IgD-negative memory B cell (primary cell): ENCODE measurements at regions not wholly inside any gene's neighbourhood (a gene's known extent, or its start where the extent isn't known, plus 50 kb on each side); places are given as distances from the start of the nearest gene placed in this dataset.
A peak's percentile ranks its signal among the peaks of the same experiment; 100 is the strongest.

Experiments used
- H3K27ac Mint-ChIP-seq, 3 donors: one replicate each; pipeline ENCODE4 v1.8.0; 2020 to 2022; ENCODE audit warnings: mild to moderate bottlenecking in 3 of 3, mixed read lengths in 3 of 3, moderate library complexity in 1 of 3
- H3K27me3 Mint-ChIP-seq: one replicate; pipeline ENCODE4 v1.8.0; 2021; ENCODE audit warnings: mixed read lengths
- H3K36me3 Mint-ChIP-seq: one replicate; pipeline ENCODE4 v1.8.0; 2020; ENCODE audit warnings: mild to moderate bottlenecking, mixed read lengths
- H3K4me1 Mint-ChIP-seq, 3 donors: one replicate each; pipeline ENCODE4 v1.8.0; 2020 to 2022; ENCODE audit warnings: mixed read lengths in 3 of 3, mild to moderate bottlenecking in 1 of 3
- H3K4me3 Mint-ChIP-seq, 4 donors: one replicate each; pipeline ENCODE4 v1.8.0; 2020 to 2022; ENCODE audit warnings: mild to moderate bottlenecking in 4 of 4, mixed read lengths in 4 of 4, moderate library complexity in 3 of 4
- H3K9me3 Mint-ChIP-seq, 3 donors: one replicate each; pipeline ENCODE4 v1.8.0; 2020 to 2021; ENCODE audit warnings: mixed read lengths in 3 of 3, mild to moderate bottlenecking in 1 of 3

GRCh38 chr4:175499735-175500352 lies 312.2 kb downstream of the GPM6A start:
- no peaks in the 10 kb centered on the region for H3K4me1 Mint-ChIP-seq
- no peak overlapping the region for H3K27ac Mint-ChIP-seq
- H3K27me3 Mint-ChIP-seq = no peaks in the 10 kb centered on the region
- H3K4me3 Mint-ChIP-seq = peak overlapping the region in 1 of 4 donors; percentile 66
- peaks cover 3 to 13% (median 4%) of the 10 kb centered on the region in 3 donors for H3K9me3 Mint-ChIP-seq
- no peaks in the 10 kb centered on the region for H3K36me3 Mint-ChIP-seq

DNA sequence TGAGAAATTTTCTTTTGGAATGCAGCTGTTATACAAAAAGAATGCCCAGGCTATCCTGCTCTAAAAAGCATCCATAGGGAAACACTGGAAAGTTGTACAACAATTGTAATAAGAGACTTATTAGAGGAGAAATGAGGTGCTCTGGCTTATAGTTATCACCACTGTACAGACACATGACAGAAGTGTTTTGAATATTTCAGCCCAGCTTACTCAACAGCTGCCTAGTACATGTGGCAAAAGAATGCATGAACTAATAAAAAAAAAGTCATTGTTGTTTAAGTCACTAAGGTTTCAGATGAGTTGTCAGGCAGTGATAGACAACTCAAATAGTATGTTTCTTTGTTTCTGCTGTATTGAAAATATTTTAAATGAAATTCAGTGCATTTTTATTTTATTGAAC lies 307.7 kb downstream of the GPM6A start:
- H3K9me3 Mint-ChIP-seq = peaks cover 0 to 14% (median 3%) of the 10 kb centered on the region in 3 donors

DNA sequence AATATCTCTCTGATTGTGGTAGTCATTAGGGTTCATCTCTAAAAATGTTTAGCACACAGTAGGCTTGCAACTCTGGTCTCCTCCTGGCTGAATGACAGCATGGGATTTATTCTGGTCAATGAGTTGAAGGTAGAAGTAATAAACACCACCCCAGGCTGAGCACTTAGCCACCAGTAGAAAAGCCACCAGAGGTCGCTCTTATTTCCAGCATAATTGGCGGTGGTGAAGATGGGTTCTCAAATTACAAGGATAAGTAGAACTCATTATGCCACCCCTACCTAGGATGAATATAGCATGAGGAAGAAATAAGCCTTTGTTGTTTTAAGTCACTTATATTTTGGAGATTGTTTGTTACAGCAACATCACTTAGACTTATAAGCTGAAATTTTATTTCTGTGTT lies 302.7 kb downstream of the GPM6A start:
- H3K4me1 Mint-ChIP-seq = no peaks in the 10 kb centered on the region
- no peaks in the 10 kb centered on the region for H3K27me3 Mint-ChIP-seq
- H3K4me3 Mint-ChIP-seq = no peak overlapping the region
- H3K36me3 Mint-ChIP-seq = no peaks in the 10 kb centered on the region
- H3K27ac Mint-ChIP-seq = no peak overlapping the region
- H3K9me3 Mint-ChIP-seq = peaks cover 0 to 4% (median 0%) of the 10 kb centered on the region in 3 donors

More for the DNA sequence above, 307.7 kb downstream of the GPM6A start:
- Mint-ChIP-seq H3K4me1 (no peaks in the 10 kb centered on the region), H3K4me3 (no peak overlapping the region), H3K36me3 (no peaks in the 10 kb centered on the region), H3K27ac (no peak overlapping the region), H3K27me3 (no peaks in the 10 kb centered on the region)

DNA sequence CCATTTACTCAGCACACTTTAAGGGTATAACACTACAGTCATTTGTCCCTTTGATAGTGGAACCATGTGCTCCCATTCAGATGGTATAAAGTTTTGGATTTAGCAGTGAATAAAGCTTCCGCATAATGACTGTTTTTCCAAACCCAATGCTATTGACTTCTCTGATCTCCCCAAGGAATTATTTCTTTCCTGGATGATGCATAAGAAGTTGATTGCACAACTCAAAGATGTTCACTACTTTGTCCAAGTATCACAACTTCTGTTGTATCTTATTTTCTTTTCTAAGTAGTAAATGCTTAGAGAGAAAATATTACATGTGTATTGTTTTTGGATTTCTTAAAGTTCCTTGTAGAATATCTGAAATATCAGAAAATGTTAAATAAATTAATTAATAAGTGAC lies 300.2 kb downstream of the GPM6A start:
- Mint-ChIP-seq H3K4me3 (no peak overlapping the region), H3K27ac (no peak overlapping the region), H3K27me3 (no peaks in the 10 kb centered on the region), H3K4me1 (no peaks in the 10 kb centered on the region), H3K36me3 (no peaks in the 10 kb centered on the region), H3K9me3 (peaks cover 0 to 4% (median 2%) of the 10 kb centered on the region in 3 donors)

DNA sequence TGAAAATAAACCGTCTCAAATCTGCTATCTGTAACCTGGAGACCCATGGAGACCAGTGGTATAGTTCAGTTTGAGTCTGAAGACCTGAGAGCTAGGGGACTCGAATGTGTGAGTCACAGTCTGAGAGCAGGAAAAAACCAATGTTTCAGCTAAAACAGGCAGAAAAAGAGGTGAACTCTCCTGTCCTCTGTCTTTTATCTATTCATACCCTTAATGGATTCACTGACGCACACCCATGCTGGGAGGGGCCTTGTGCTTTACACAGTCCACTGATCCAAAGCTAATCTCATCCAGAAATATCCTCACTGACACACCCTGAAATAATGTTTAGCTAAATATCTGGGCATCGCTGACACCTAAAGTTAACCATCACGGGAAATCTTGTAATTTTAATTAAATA lies 297.9 kb downstream of the GPM6A start:
- no peak overlapping the region for H3K27ac Mint-ChIP-seq
- no peaks in the 10 kb centered on the region for H3K36me3 Mint-ChIP-seq
- H3K9me3 Mint-ChIP-seq = peaks cover 0 to 2% (median 0%) of the 10 kb centered on the region in 3 donors
- no peak overlapping the region for H3K4me3 Mint-ChIP-seq
- H3K27me3 Mint-ChIP-seq = no peaks in the 10 kb centered on the region
- no peaks in the 10 kb centered on the region for H3K4me1 Mint-ChIP-seq

DNA sequence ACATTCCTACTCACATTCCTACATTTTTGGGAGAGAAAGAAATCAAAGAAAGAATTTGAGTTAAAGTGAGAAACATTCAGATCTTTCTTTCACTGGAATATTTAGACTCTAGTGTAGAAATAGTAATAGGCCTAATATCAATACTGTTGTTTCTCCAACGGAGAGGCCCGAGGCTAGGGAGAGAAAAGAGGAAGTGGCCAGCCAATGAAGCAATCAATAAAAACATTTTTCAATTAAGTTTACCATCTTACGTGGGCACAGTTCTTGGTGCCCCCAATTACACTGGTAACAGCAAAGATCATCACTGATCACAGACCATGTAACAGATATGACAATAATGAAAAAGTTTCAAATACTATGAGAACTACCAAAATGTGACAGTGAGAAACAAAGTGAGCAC lies 281.4 kb downstream of the GPM6A start:
- H3K27ac Mint-ChIP-seq = peak overlapping the region in 1 of 3 donors; percentile 88
- H3K9me3 Mint-ChIP-seq = peaks cover 4 to 26% (median 4%) of the 10 kb centered on the region in 3 donors
- H3K36me3 Mint-ChIP-seq = peaks cover 1% of the 10 kb centered on the region
- H3K4me1 Mint-ChIP-seq = peaks cover 0 to 2% (median 0%) of the 10 kb centered on the region in 3 donors
- no peak overlapping the region for H3K4me3 Mint-ChIP-seq
- no peaks in the 10 kb centered on the region for H3K27me3 Mint-ChIP-seq

- H3K4me1 Mint-ChIP-seq = peaks cover 0 to 2% (median 0%) of the 10 kb centered on the region in 3 donors
- no peak overlapping the region for H3K4me3 Mint-ChIP-seq
- H3K27ac Mint-ChIP-seq = no peak overlapping the region
- H3K36me3 Mint-ChIP-seq = peaks cover 1% of the 10 kb centered on the region
- peaks cover 2 to 23% (median 4%) of the 10 kb centered on the region in 3 donors for H3K9me3 Mint-ChIP-seq
- no peaks in the 10 kb centered on the region for H3K27me3 Mint-ChIP-seq
Observed at GRCh38 chr4:175531405-175532091, 280.5 kb downstream of the GPM6A start.

- H3K4me3 Mint-ChIP-seq = no peak overlapping the region
Observed at GRCh38 chr4:175536852-175537453, 275.1 kb downstream of the GPM6A start.

GRCh38 chr4:175539498-175539897 lies 272.6 kb downstream of the GPM6A start:
- H3K4me1 Mint-ChIP-seq = peaks cover 0 to 5% (median 2%) of the 10 kb centered on the region in 3 donors
- peaks cover under 1% of the 10 kb centered on the region for H3K36me3 Mint-ChIP-seq
- no peak overlapping the region for H3K27ac Mint-ChIP-seq
- H3K27me3 Mint-ChIP-seq = peaks cover 1% of the 10 kb centered on the region
- H3K9me3 Mint-ChIP-seq = peaks cover under 1 to 2% (median 2%) of the 10 kb centered on the region in 3 donors
- H3K4me3 Mint-ChIP-seq = no peak overlapping the region

More at GRCh38 chr4:175536852-175537453, 275.1 kb downstream of the GPM6A start:
- H3K4me1 Mint-ChIP-seq = peaks cover 0 to 5% (median 2%) of the 10 kb centered on the region in 3 donors
- peaks cover 2 to 7% (median 3%) of the 10 kb centered on the region in 3 donors for H3K9me3 Mint-ChIP-seq
- H3K27me3 Mint-ChIP-seq = peaks cover 1% of the 10 kb centered on the region
- peaks cover 1% of the 10 kb centered on the region for H3K36me3 Mint-ChIP-seq
- no peak overlapping the region for H3K27ac Mint-ChIP-seq

GRCh38 chr4:175540151-175540550 lies 271.9 kb downstream of the GPM6A start:
- Mint-ChIP-seq H3K9me3 (peaks cover 0 to 2% (median 0%) of the 10 kb centered on the region in 3 donors), H3K4me3 (no peak overlapping the region), H3K4me1 (peaks cover 0 to 5% (median 2%) of the 10 kb centered on the region in 3 donors), H3K27ac (no peak overlapping the region), H3K36me3 (no peaks in the 10 kb centered on the region), H3K27me3 (peaks cover 1% of the 10 kb centered on the region)

- Mint-ChIP-seq H3K4me1 (peaks cover 0 to 5% (median 2%) of the 10 kb centered on the region in 3 donors), H3K27ac (no peak overlapping the region), H3K27me3 (peaks cover 1% of the 10 kb centered on the region), H3K4me3 (no peak overlapping the region), H3K9me3 (peaks cover 0 to 2% (median 0%) of the 10 kb centered on the region in 3 donors), H3K36me3 (no peaks in the 10 kb centered on the region)
Observed at GRCh38 chr4:175540732-175541131, 271.3 kb downstream of the GPM6A start.

DNA sequence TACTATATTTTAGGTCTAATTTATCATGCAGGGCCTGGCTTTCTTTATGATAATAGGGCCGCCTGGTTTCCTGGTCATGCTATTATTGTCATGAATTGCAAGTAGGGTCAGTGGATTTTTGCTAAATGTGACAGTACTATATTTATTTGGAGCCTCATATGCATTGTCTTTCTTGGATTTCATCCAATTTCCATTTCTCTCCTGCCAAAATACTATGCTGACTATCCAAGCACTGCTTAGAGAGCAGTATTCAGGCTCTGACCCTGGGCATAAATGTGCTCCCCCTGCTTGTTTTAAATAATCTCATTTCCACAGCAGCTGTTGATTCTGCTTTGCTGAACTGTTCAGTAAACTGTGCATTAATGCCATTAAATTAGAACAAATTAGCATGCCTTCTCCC lies 269.3 kb downstream of the GPM6A start:
- H3K36me3 Mint-ChIP-seq = no peaks in the 10 kb centered on the region
- H3K4me3 Mint-ChIP-seq = no peak overlapping the region

GRCh38 chr4:175559126-175559525 lies 252.9 kb downstream of the GPM6A start:
- H3K27me3 Mint-ChIP-seq = no peaks in the 10 kb centered on the region
- no peak overlapping the region for H3K27ac Mint-ChIP-seq
- no peaks in the 10 kb centered on the region for H3K9me3 Mint-ChIP-seq
- H3K4me1 Mint-ChIP-seq = peaks cover 0 to 2% (median 2%) of the 10 kb centered on the region in 3 donors
- H3K4me3 Mint-ChIP-seq = peak overlapping the region in 1 of 4 donors; percentile 18
- no peaks in the 10 kb centered on the region for H3K36me3 Mint-ChIP-seq

More for the DNA sequence above, 269.3 kb downstream of the GPM6A start:
- Mint-ChIP-seq H3K27ac (no peak overlapping the region), H3K27me3 (peaks cover 3% of the 10 kb centered on the region), H3K4me1 (no peaks in the 10 kb centered on the region), H3K9me3 (peaks cover 0 to 2% (median 0%) of the 10 kb centered on the region in 3 donors)

DNA sequence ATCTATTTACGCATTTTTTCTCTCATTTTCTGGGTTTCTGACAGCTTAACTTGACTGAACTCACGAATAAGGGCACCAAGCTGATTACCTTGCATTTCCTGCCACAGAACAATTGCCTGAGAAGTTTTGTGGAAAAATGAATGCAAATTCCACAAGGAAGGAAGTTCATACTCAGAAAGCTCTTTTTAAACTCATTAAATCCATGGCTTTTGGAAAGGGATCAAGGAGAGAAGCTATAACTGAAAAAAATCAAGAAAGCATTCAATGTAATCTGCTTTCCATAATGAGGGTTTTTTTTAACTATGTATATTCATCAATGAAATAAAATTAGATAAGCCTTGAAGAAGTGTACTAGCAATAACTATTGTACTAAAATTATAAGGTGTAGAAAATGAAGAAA lies 252.5 kb downstream of the GPM6A start:
- H3K4me1 Mint-ChIP-seq = peaks cover 0 to 4% (median 4%) of the 10 kb centered on the region in 3 donors
- H3K27ac Mint-ChIP-seq = no peak overlapping the region
- H3K4me3 Mint-ChIP-seq = peak overlapping the region in 1 of 4 donors; percentile 18
- no peaks in the 10 kb centered on the region for H3K36me3 Mint-ChIP-seq
- H3K27me3 Mint-ChIP-seq = no peaks in the 10 kb centered on the region
- no peaks in the 10 kb centered on the region for H3K9me3 Mint-ChIP-seq

DNA sequence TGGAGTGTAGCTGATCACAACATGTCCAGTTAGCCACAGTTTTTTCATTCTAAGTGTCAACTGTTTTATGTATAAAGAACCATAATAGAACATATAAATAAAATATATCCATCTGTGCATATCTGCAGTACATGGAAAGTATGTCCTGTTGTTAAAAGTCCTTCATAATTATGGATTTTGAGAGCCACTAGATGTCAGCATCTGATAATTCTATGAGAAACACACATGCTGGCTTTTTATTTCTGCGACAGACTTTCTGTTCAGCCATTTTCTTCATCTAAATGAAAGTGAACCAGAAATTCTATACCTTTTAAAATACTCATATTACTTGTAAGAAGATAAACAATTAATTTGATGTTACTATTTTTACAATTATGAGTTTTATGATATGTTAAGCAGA lies 251.5 kb downstream of the GPM6A start:
- H3K9me3 Mint-ChIP-seq = no peaks in the 10 kb centered on the region
- no peak overlapping the region for H3K4me3 Mint-ChIP-seq

More for the DNA sequence above, 251.5 kb downstream of the GPM6A start:
- Mint-ChIP-seq H3K4me1 (peaks cover 0 to 4% (median 4%) of the 10 kb centered on the region in 3 donors), H3K36me3 (no peaks in the 10 kb centered on the region), H3K27ac (no peak overlapping the region), H3K27me3 (no peaks in the 10 kb centered on the region)
